Endothelial cell (in vitro differentiated cells): ENCODE measurements at regions not wholly inside any gene's neighbourhood (a gene's known extent, or its start where the extent isn't known, plus 50 kb on each side); places are given as distances from the start of the nearest gene placed in this dataset.
"Not testable (repeated sequence)": the region's sequence is repeated elsewhere in the genome, so short reads cannot be mapped to it uniquely, and the experiment has no call there.

ENCODE experiments used
- DNase-seq: peaks from one replicate; pipeline ENCODE4 v3.0.0; 2021; ENCODE audit warnings: low spot score
- H3K27ac Mint-ChIP-seq: one replicate; pipeline ENCODE4 v1.8.0; 2021; ENCODE audit warnings: mixed read lengths, inconsistent platforms; ENCODE audit not compliant: unreplicated experiment
- H3K27me3 Mint-ChIP-seq: one replicate; pipeline ENCODE4 v1.8.0; 2021; ENCODE audit warnings: mild to moderate bottlenecking, moderate library complexity, mixed read lengths, inconsistent platforms; ENCODE audit not compliant: unreplicated experiment
- H3K36me3 Mint-ChIP-seq: one replicate; pipeline ENCODE4 v1.8.0; 2021; ENCODE audit warnings: mild to moderate bottlenecking, low read depth, mixed read lengths, inconsistent platforms; ENCODE audit not compliant: unreplicated experiment
- H3K4me1 Mint-ChIP-seq: one replicate; pipeline ENCODE4 v1.8.0; 2021; ENCODE audit warnings: mild to moderate bottlenecking, mixed read lengths, inconsistent platforms; ENCODE audit not compliant: unreplicated experiment
- H3K4me3 Mint-ChIP-seq: one replicate; pipeline ENCODE4 v1.8.0; 2021; ENCODE audit warnings: mild to moderate bottlenecking, mixed read lengths, inconsistent platforms; ENCODE audit not compliant: unreplicated experiment
- H3K9me3 Mint-ChIP-seq: one replicate; pipeline ENCODE4 v1.8.0; 2021; ENCODE audit warnings: mixed read lengths, inconsistent platforms; ENCODE audit not compliant: unreplicated experiment
- CTCF ChIP-seq: fragments of 200-600 bp; sonication (generic); IDR thresholded peaks from one replicate; pipeline ENCODE4 v1.5.0; 2021; ENCODE audit warnings: antibody characterized with exemption; ENCODE audit not compliant: unreplicated experiment

GRCh38 chr17:70324031-70324430 lies 154.7 kb downstream of the KCNJ2 start:
- Mint-ChIP-seq H3K27me3 (no peaks in the 10 kb centered on the region), H3K9me3 (no peaks in the 10 kb centered on the region), H3K27ac (no peak overlapping the region), H3K36me3 (no peaks in the 10 kb centered on the region), H3K4me3 (no peak overlapping the region), H3K4me1 (no peaks in the 10 kb centered on the region)
- TF ChIP-seq CTCF: no peak
- DNase-seq: no peak

- TF ChIP-seq CTCF: no peak
- no peaks in the 10 kb centered on the region for H3K36me3 Mint-ChIP-seq
- H3K4me1 Mint-ChIP-seq: no peaks in the 10 kb centered on the region
- no peaks in the 10 kb centered on the region for H3K9me3 Mint-ChIP-seq
- no peak overlapping the region for H3K27ac Mint-ChIP-seq
- H3K27me3 Mint-ChIP-seq: no peaks in the 10 kb centered on the region
- no peak for DNase-seq
- H3K4me3 Mint-ChIP-seq: no peak overlapping the region
Observed at GRCh38 chr17:70327279-70327678, 157.9 kb downstream of the KCNJ2 start.

GRCh38 chr17:70327723-70328122 lies 158.4 kb downstream of the KCNJ2 start:
- Mint-ChIP-seq H3K4me3 (no peak overlapping the region), H3K4me1 (no peaks in the 10 kb centered on the region), H3K36me3 (no peaks in the 10 kb centered on the region), H3K27ac (no peak overlapping the region), H3K9me3 (no peaks in the 10 kb centered on the region), H3K27me3 (no peaks in the 10 kb centered on the region)
- no peak for DNase-seq
- TF ChIP-seq CTCF: no peak

- DNase-seq: no peak
- no peaks in the 10 kb centered on the region for H3K36me3 Mint-ChIP-seq
Observed at GRCh38 chr17:70329721-70330120, 160.4 kb downstream of the KCNJ2 start.

GRCh38 chr17:70331066-70331465 lies 161.7 kb downstream of the KCNJ2 start:
- DNase-seq, H3K9me3 Mint-ChIP-seq, H3K27ac Mint-ChIP-seq, H3K4me3 Mint-ChIP-seq, H3K36me3 Mint-ChIP-seq, H3K27me3 Mint-ChIP-seq, H3K4me1 Mint-ChIP-seq: not testable (repeated sequence)

More at GRCh38 chr17:70329721-70330120, 160.4 kb downstream of the KCNJ2 start:
- TF ChIP-seq CTCF: no peak
- no peak overlapping the region for H3K27ac Mint-ChIP-seq
- H3K4me1 Mint-ChIP-seq: peaks cover 9% of the 10 kb centered on the region
- H3K27me3 Mint-ChIP-seq: no peaks in the 10 kb centered on the region
- H3K4me3 Mint-ChIP-seq: no peak overlapping the region
- no peaks in the 10 kb centered on the region for H3K9me3 Mint-ChIP-seq
